H9 (cell line): ENCODE measurements at regions not wholly inside any gene's neighbourhood (a gene's known extent, or its start where the extent isn't known, plus 50 kb on each side); places are given as distances from the start of the nearest gene placed in this dataset.

Experiments
- DNase-seq: peaks from one replicate; pipeline ENCODE4 v3.0.0-alpha.2; 2017
- H2AFZ ChIP-seq: one replicate; pipeline ENCODE4 v1.6.1; 2013; ENCODE audit warnings: mild to moderate bottlenecking, low read length, control low read depth, moderate library complexity
- H2AK5ac ChIP-seq: 2 replicates; pipeline ENCODE4 v1.6.1; 2013; ENCODE audit warnings: low read length, control low read depth, mixed read lengths; ENCODE audit not compliant: insufficient read length
- H2BK120ac ChIP-seq: one replicate; pipeline ENCODE4 v1.6.1; 2013; ENCODE audit warnings: low read depth, mild to moderate bottlenecking, low read length, control low read depth, inconsistent platforms; ENCODE audit not compliant: poor library complexity, severe bottlenecking
- H2BK12ac ChIP-seq: 2 replicates; pipeline ENCODE4 v1.6.1; 2013; ENCODE audit warnings: low read length, control low read depth, mixed read lengths, low read depth; ENCODE audit not compliant: insufficient read length
- H2BK15ac ChIP-seq: 2 replicates; pipeline ENCODE4 v1.6.1; 2013; ENCODE audit warnings: low read depth, low read length, control low read depth
- H2BK20ac ChIP-seq: one replicate; pipeline ENCODE4 v1.6.1; 2013; ENCODE audit warnings: low read depth, mild to moderate bottlenecking, low read length, control low read depth, inconsistent platforms; ENCODE audit not compliant: poor library complexity, severe bottlenecking
- H2BK5ac ChIP-seq: 2 replicates; pipeline ENCODE4 v1.6.1; 2013; ENCODE audit warnings: low read length, control low read depth, mixed read lengths; ENCODE audit not compliant: insufficient read length
- H3K14ac ChIP-seq: 2 replicates; pipeline ENCODE4 v1.6.1; 2013; ENCODE audit warnings: low read length, control low read depth; ENCODE audit not compliant: insufficient read depth
- H3K18ac ChIP-seq: 2 replicates; pipeline ENCODE4 v1.6.1; 2013; ENCODE audit warnings: low read depth, mild to moderate bottlenecking, mixed read lengths, low read length, control low read depth; ENCODE audit not compliant: insufficient read length
- H3K23ac ChIP-seq: 2 replicates; pipeline ENCODE4 v1.6.1; 2013; ENCODE audit warnings: low read length, control low read depth, mixed read lengths, low read depth; ENCODE audit not compliant: insufficient read length
- H3K23me2 ChIP-seq: 2 replicates; pipeline ENCODE4 v1.6.1; 2013; ENCODE audit warnings: low read depth, mild to moderate bottlenecking, mixed read lengths, low read length, control low read depth; ENCODE audit not compliant: insufficient read length, poor library complexity, severe bottlenecking
- H3K27ac ChIP-seq: 2 replicates; pipeline ENCODE4 v1.5.1; 2013; ENCODE audit warnings: low read length, control low read depth, mixed read lengths, low read depth; ENCODE audit not compliant: insufficient read length
- H3K27me3 ChIP-seq: 2 replicates; pipeline ENCODE4 v1.6.1; 2013; ENCODE audit warnings: low read length, control low read depth, inconsistent platforms; ENCODE audit not compliant: insufficient read depth
- H3K4ac ChIP-seq: 2 replicates; pipeline ENCODE4 v1.6.1; 2013; ENCODE audit warnings: low read depth, mild to moderate bottlenecking, control low read depth, inconsistent platforms, low read length, moderate library complexity
- H3K4me1 ChIP-seq: 2 replicates; pipeline ENCODE4 v1.6.1; 2013; ENCODE audit warnings: low read length, control low read depth, inconsistent platforms; ENCODE audit not compliant: insufficient read depth
- H3K4me2 ChIP-seq: 2 replicates; pipeline ENCODE4 v1.6.1; 2013; ENCODE audit warnings: low read length, control low read depth, mixed read lengths; ENCODE audit not compliant: insufficient read length, insufficient read depth
- H3K56ac ChIP-seq: 2 replicates; pipeline ENCODE4 v1.6.1; 2013; ENCODE audit warnings: low read depth, mild to moderate bottlenecking, mixed read lengths, low read length, control low read depth; ENCODE audit not compliant: insufficient read length
- H3K79me1 ChIP-seq: 2 replicates; pipeline ENCODE4 v1.6.1; 2013; ENCODE audit warnings: low read depth, mild to moderate bottlenecking, moderate library complexity, low read length, control low read depth, inconsistent platforms; ENCODE audit not compliant: insufficient read depth, poor library complexity, severe bottlenecking
- H3K79me2 ChIP-seq: 2 replicates; pipeline ENCODE4 v1.6.1; 2013; ENCODE audit warnings: low read length, control low read depth, inconsistent platforms; ENCODE audit not compliant: insufficient read depth
- H3K9ac ChIP-seq: 2 replicates; pipeline ENCODE4 v1.6.1; 2013; ENCODE audit warnings: low read length, control low read depth, mixed read lengths; ENCODE audit not compliant: insufficient read length; ENCODE audit errors: extremely low read depth
- H3K9me3 ChIP-seq: one replicate; pipeline ENCODE4 v1.6.1; 2013; ENCODE audit warnings: low read depth, low read length, inconsistent platforms; ENCODE audit not compliant: control insufficient read depth
- H3T11ph ChIP-seq: one replicate; pipeline ENCODE4 v1.6.1; 2013; ENCODE audit warnings: mild to moderate bottlenecking, low read length, control low read depth, inconsistent platforms
- H4K20me1 ChIP-seq: one replicate; pipeline ENCODE4 v1.6.1; 2013; ENCODE audit not compliant: control insufficient read depth, insufficient read length, insufficient read depth
- H4K5ac ChIP-seq: 2 replicates; pipeline ENCODE4 v1.6.1; 2013; ENCODE audit warnings: low read depth, mild to moderate bottlenecking, mixed read lengths, low read length, control low read depth; ENCODE audit not compliant: insufficient read length
- H4K8ac ChIP-seq: replicated peaks from 2 replicates; pipeline ENCODE4 v1.6.1; 2013; ENCODE audit warnings: low read length, control low read depth, mixed read lengths, low read depth; ENCODE audit not compliant: insufficient read length
- H4K91ac ChIP-seq: 2 replicates; pipeline ENCODE4 v1.6.1; 2013; ENCODE audit warnings: low read depth, mild to moderate bottlenecking, moderate library complexity, mixed read lengths, low read length, control low read depth; ENCODE audit not compliant: insufficient read length
- H3K27ac Mint-ChIP-seq, 3 experiments: 2 replicates in 2 of 3; 3 replicates in 1 of 3; pipeline ENCODE4 v1.8.0; 2020 to 2021; ENCODE audit warnings: mixed read lengths in 3 of 3, mild to moderate bottlenecking in 1 of 3, moderate library complexity in 1 of 3
- H3K27me3 Mint-ChIP-seq: 2 replicates; pipeline ENCODE4 v1.8.0; 2021; ENCODE audit warnings: low read depth, mild to moderate bottlenecking, moderate library complexity, mixed read lengths
- H3K36me3 Mint-ChIP-seq, 3 experiments: 2 replicates in 2 of 3; 3 replicates in 1 of 3; pipeline ENCODE4 v1.8.0; 2020 to 2021; ENCODE audit warnings: low read depth in 3 of 3, mixed read lengths in 3 of 3; ENCODE audit not compliant: insufficient read depth in 1 of 3
- H3K4me1 Mint-ChIP-seq, 2 experiments: 2 replicates each; pipeline ENCODE4 v1.8.0; 2020; ENCODE audit warnings: mixed read lengths in 2 of 2
- H3K4me3 Mint-ChIP-seq, 2 experiments: 2 replicates in 1 of 2; 3 replicates in 1 of 2; pipeline ENCODE4 v1.8.0; 2020 to 2021; ENCODE audit warnings: mild to moderate bottlenecking in 2 of 2, mixed read lengths in 2 of 2, moderate library complexity in 1 of 2
- H3K9me3 Mint-ChIP-seq, 2 experiments: 2 replicates in 1 of 2; 3 replicates in 1 of 2; pipeline ENCODE4 v1.8.0; 2020; ENCODE audit warnings: mild to moderate bottlenecking in 2 of 2, mixed read lengths in 2 of 2, moderate library complexity in 1 of 2
- CTCF ChIP-seq: fragments of 200-600 bp; sonication (generic); conservative IDR thresholded peaks from 3 replicates; pipeline ENCODE4 v1.8.0; 2021; ENCODE audit warnings: antibody characterized with exemption, mild to moderate bottlenecking
- WGBS: extraction: QIAGEN DNeasy Blood & Tissue Kit; methylation state at CpG from one replicate; pipeline ENCODE4 v1.1.7; 2013; ENCODE audit warnings: missing lambda C conversion rate, low lambda C conversion rate, mixed read lengths; ENCODE audit not compliant: insufficient read length; ENCODE audit errors: extremely low coverage; 5-methylcytosine and 5-hydroxymethylcytosine counted together

- no peak overlapping the region for H3K4me2 ChIP-seq
- H3K79me1 ChIP-seq = no peaks in the 10 kb centered on the region
- H4K20me1 ChIP-seq = no peaks in the 10 kb centered on the region
- DNase-seq = no peak
- H3K23me2 ChIP-seq = no peaks in the 10 kb centered on the region
- no peaks in the 10 kb centered on the region for H3K9me3 ChIP-seq
- H3T11ph ChIP-seq = no peak overlapping the region
- no peak overlapping the region for H3K23ac ChIP-seq
- H2BK12ac ChIP-seq = no peak overlapping the region
- Mint-ChIP-seq H3K4me3 (no peak overlapping the region), H3K27me3 (peaks cover 9% of the 10 kb centered on the region), H3K4me1 (peaks cover 38 to 40% of the 10 kb centered on the region in 2 experiments), H3K27ac (no peak overlapping the region), H3K36me3 (peaks cover 0 to 2% (median 0%) of the 10 kb centered on the region in 3 experiments; a peak in 2 of 7 replicates), H3K9me3 (no peaks in the 10 kb centered on the region)
- H4K8ac ChIP-seq = no peak overlapping the region
- H3K9ac ChIP-seq = no peak overlapping the region
- no CpG with 5 or more reads among the region's 3 CpGs for WGBS
- H3K18ac ChIP-seq = no peak overlapping the region
- H3K56ac ChIP-seq = no peak overlapping the region
- H3K14ac ChIP-seq = no peak overlapping the region
- H3K27me3 ChIP-seq = no peaks in the 10 kb centered on the region; the same call in 1 of the 2 replicates
- no peak overlapping the region for H3K27ac ChIP-seq
- no peak overlapping the region for H2AFZ ChIP-seq
- H2BK5ac ChIP-seq = no peak overlapping the region
- no peak overlapping the region for H2BK120ac ChIP-seq
- no peaks in the 10 kb centered on the region for H3K79me2 ChIP-seq
- H2BK20ac ChIP-seq = no peak overlapping the region
- H3K4me1 ChIP-seq = peaks cover 7% of the 10 kb centered on the region; the same call in 1 of the 2 replicates
- H4K5ac ChIP-seq = no peak overlapping the region
- no peak overlapping the region for H4K91ac ChIP-seq
- no peak for TF ChIP-seq CTCF
- no peak overlapping the region for H2AK5ac ChIP-seq
- no peak overlapping the region for H2BK15ac ChIP-seq
- no peak overlapping the region for H3K4ac ChIP-seq
These were observed 89.4 kb downstream of the LINC00237 start for GRCh38 chr20:21016751-21017150.
